GM18868 (cell line): ENCODE measurements at regions not wholly inside any gene's neighbourhood (a gene's known extent, or its start where the extent isn't known, plus 50 kb on each side); places are given as distances from the start of the nearest gene placed in this dataset.

Experiments
- ATAC-seq: cut with Tn5 transposase; IDR thresholded peaks from one replicate; pipeline ENCODE4 v1.9.1; 2021; ENCODE audit warnings: mild to moderate bottlenecking, moderate library complexity; ENCODE audit not compliant: unreplicated experiment

- no peak for ATAC-seq
These were observed 106.2 kb downstream of the SMIM20 start for GRCh38 chr4:26020083-26020668.

GRCh38 chr4:26020881-26021280 lies 106.9 kb downstream of the SMIM20 start:
- no peak for ATAC-seq

- no peak for ATAC-seq
These were observed 107.7 kb downstream of the SMIM20 start for GRCh38 chr4:26021417-26022345.

GRCh38 chr4:26022346-26023202 lies 108.6 kb downstream of the SMIM20 start:
- no peak for ATAC-seq

- ATAC-seq, result no peak
These were observed 109.4 kb downstream of the SMIM20 start for GRCh38 chr4:26023203-26023972.

- no peak for ATAC-seq
These were observed 110.1 kb downstream of the SMIM20 start for GRCh38 chr4:26024079-26024478.

GRCh38 chr4:26028133-26028792 lies 114.2 kb downstream of the SMIM20 start:
- ATAC-seq, result no peak

- peak; percentile 94 for ATAC-seq
These were observed 115.0 kb downstream of the SMIM20 start for GRCh38 chr4:26028793-26029567.

GRCh38 chr4:26029568-26030131 lies 115.6 kb downstream of the SMIM20 start:
- ATAC-seq, result no peak

GRCh38 chr4:26030260-26030667 lies 116.2 kb downstream of the SMIM20 start:
- ATAC-seq, result no peak

- ATAC-seq, result peak; percentile 35
These were observed 116.8 kb downstream of the SMIM20 start for GRCh38 chr4:26030780-26031179.

GRCh38 chr4:26031704-26032103 lies 117.7 kb downstream of the SMIM20 start:
- ATAC-seq, result no peak

- no peak for ATAC-seq
These were observed 118.1 kb downstream of the SMIM20 start for GRCh38 chr4:26032142-26032541.

GRCh38 chr4:26032630-26033317 lies 118.8 kb downstream of the SMIM20 start:
- ATAC-seq, result no peak

- ATAC-seq, result no peak
These were observed 119.4 kb downstream of the SMIM20 start for GRCh38 chr4:26033389-26033788.

- ATAC-seq, result peak; percentile 72
These were observed 120.8 kb downstream of the SMIM20 start for GRCh38 chr4:26034849-26035248.

- ATAC-seq, result no peak
These were observed 121.9 kb downstream of the SMIM20 start for GRCh38 chr4:26035921-26036320.

- no peak for ATAC-seq
These were observed 125.8 kb downstream of the SMIM20 start for GRCh38 chr4:26039639-26040359.
